GM21717 (cell line): ENCODE measurements at regions not wholly inside any gene's neighbourhood (a gene's known extent, or its start where the extent isn't known, plus 50 kb on each side); places are given as distances from the start of the nearest gene placed in this dataset.

Source experiments
- ATAC-seq: cut with Tn5 transposase; IDR thresholded peaks from one replicate; pipeline ENCODE4 v1.9.1; 2021; ENCODE audit warnings: mild to moderate bottlenecking, moderate library complexity; ENCODE audit not compliant: unreplicated experiment

GRCh38 chr2:72004976-72005375 is 142.7 kb downstream of the CYP26B1 start:
- ATAC-seq: no peak

- no peak for ATAC-seq
Observed at GRCh38 chr2:72004201-72004915, 143.3 kb downstream of the CYP26B1 start.

DNA sequence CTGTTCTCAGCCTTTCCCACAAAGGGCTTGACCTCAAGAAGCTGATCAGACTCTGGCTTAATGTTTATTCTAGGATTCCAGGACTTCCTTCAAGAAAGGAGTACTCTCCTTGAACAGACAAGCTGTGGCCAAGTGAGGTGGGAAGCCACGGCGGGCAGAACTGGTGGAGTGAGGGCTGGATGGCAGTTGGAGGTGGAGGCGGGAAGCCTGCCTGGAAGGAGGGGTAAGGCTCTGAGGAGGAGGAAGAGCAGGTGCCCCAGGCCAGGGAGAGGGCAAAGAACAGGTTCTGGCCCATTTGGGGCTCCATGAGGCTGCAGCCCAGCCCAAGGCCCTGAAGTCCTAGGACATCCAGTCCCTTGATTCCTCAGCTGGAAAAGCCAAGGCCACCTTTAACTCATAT is 143.9 kb downstream of the CYP26B1 start:
- ATAC-seq: no peak

- no peak for ATAC-seq
Observed at GRCh38 chr2:72003124-72003523, 144.5 kb downstream of the CYP26B1 start.

GRCh38 chr2:72001937-72002690 is 145.5 kb downstream of the CYP26B1 start:
- ATAC-seq: no peak

GRCh38 chr2:72000110-72000509 is 147.6 kb downstream of the CYP26B1 start:
- ATAC-seq: no peak

GRCh38 chr2:71999580-71999979 is 148.1 kb downstream of the CYP26B1 start:
- ATAC-seq: no peak

DNA sequence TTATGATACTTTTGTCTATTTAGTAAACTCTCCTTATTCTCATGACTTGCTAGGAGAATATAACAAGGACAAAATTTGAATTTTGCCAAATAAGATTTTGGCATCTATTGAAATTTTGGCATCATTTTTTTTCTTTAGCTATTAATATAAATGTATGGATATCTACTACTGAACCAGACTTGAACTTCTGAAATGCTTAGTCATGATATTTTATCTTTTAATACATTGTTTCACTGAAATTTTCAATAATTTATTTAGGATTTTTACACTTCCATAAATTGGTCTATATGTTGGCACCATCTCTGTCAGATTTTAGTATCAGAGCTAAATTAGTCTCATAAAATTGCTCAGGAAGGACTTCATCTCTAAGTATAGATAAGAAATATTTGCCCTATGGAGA is 149.8 kb downstream of the CYP26B1 start:
- no peak for ATAC-seq

DNA sequence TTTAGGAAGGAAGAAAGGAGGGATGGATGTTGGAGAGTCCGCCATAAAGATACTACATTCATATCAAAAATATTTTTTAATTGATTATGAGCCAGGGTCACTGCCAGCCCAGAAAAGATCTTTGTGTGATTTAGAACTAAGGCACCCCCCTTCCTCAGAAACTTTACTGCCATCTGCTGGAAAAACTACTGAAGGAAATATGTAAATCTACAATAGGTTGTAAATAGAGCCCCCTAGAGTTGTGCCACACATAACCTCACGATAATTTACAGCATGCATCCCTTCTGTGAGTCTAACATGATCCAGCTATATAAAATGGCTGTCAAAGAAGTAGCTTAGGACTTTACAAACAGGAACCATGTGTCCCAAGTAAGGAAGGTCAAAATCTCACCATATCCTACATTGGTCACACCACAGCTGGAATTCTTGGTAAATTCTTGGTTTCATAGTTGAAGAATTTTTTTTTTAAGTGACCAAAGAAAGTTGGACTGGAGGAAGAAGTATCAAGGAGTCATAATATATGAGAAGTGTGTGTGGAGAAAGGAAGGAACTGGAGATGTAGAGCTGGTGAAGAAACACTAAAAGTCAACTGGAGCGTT is 152.5 kb downstream of the CYP26B1 start:
- ATAC-seq: no peak

GRCh38 chr2:71992036-71992435 is 155.6 kb downstream of the CYP26B1 start:
- no peak for ATAC-seq

GRCh38 chr2:71991397-71991796 is 156.3 kb downstream of the CYP26B1 start:
- ATAC-seq: no peak

GRCh38 chr2:71990826-71991225 is 156.8 kb downstream of the CYP26B1 start:
- ATAC-seq: no peak

- no peak for ATAC-seq
Observed at GRCh38 chr2:71990122-71990521, 157.5 kb downstream of the CYP26B1 start.

DNA sequence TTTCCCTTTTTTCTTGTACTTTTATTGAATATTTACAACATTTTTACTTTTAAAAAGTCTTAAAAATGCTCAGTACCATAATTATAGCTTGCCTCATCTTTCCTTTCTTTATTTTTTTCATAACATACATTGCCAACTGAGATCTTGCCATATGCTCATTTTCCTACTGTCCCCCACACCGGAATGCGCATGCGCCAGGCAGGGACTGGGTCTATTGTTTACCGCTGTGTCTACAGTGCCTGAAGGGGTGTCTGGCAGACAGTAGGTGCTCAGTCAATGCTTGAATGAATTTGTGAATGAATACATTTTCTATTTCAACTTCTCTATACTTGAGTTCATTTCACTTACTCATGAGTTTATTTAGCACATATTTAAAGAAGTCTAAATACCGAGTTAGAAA is 158.0 kb downstream of the CYP26B1 start:
- ATAC-seq: no peak

- no peak for ATAC-seq
Observed at GRCh38 chr2:71988170-71988569, 159.5 kb downstream of the CYP26B1 start.

DNA sequence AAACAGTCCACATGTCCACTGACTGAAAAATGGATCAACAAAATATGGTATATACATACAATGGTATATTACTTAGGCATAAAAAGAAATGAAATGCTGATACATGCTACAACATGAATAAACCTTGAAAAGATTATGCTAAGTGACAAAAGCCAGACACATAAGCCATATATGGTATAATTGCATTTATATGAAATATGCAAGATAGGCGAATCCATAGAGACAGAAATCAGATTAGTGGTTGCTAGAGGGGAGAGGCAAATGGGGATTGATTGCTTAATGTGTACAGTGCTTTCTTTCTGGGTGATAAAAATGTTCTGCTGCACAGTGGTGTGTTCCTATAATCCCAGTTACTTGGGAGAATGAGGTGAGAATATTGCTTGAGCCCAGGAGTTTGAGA is 171.0 kb downstream of the CYP26B1 start:
- ATAC-seq: no peak

- ATAC-seq: no peak
Observed at GRCh38 chr2:71974846-71975245, 172.8 kb downstream of the CYP26B1 start.

- ATAC-seq: no peak
Observed at GRCh38 chr2:71971493-71971892, 176.2 kb downstream of the CYP26B1 start.

GRCh38 chr2:71965530-71965929 is 182.1 kb downstream of the CYP26B1 start:
- no peak for ATAC-seq

- ATAC-seq: no peak
Observed at GRCh38 chr2:71962911-71963694, 184.6 kb downstream of the CYP26B1 start.

GRCh38 chr2:71962350-71962749 is 185.3 kb downstream of the CYP26B1 start:
- no peak for ATAC-seq
